Aorta (tissue), 5 donors: ENCODE measurements at regions not wholly inside any gene's neighbourhood (a gene's known extent, or its start where the extent isn't known, plus 50 kb on each side); places are given as distances from the start of the nearest gene placed in this dataset.

Experiments
- ATAC-seq: fragments of 200-7000 bp; cut with Tn5 transposase; one replicate; pipeline ENCODE4 v1.9.1; 2022; ENCODE audit warnings: moderate library complexity; ENCODE audit not compliant: low FRiP score
- DNase-seq, 2 donors: peaks; one replicate each; pipeline ENCODE4 v3.0.0-alpha.2; 2020
- H3K27ac ChIP-seq, 2 donors: one replicate each; pipeline ENCODE4 v1.5.1; 2013; ENCODE audit warnings: low read length in 2 of 2, mild to moderate bottlenecking in 2 of 2, moderate library complexity in 2 of 2, control low read depth in 1 of 2, inconsistent platforms in 1 of 2, low read depth in 1 of 2
- H3K27me3 ChIP-seq, 2 donors: one replicate each; pipeline ENCODE4 v1.6.1; 2013; ENCODE audit warnings: control low read depth in 1 of 2, low read length in 1 of 2, mild to moderate bottlenecking in 1 of 2, moderate library complexity in 1 of 2; ENCODE audit not compliant: insufficient read depth in 2 of 2, control insufficient read depth in 1 of 2
- H3K36me3 ChIP-seq, 2 donors: one replicate each; pipeline ENCODE4 v1.6.1; 2013; ENCODE audit warnings: control low read depth in 1 of 2, low read length in 1 of 2, mild to moderate bottlenecking in 1 of 2; ENCODE audit not compliant: insufficient read depth in 2 of 2, control insufficient read depth in 1 of 2
- H3K4me1 ChIP-seq, 2 donors: one replicate each; pipeline ENCODE4 v1.6.1; 2013; ENCODE audit warnings: low read length in 2 of 2, control low read depth in 1 of 2, mild to moderate bottlenecking in 1 of 2, moderate library complexity in 1 of 2; ENCODE audit not compliant: insufficient read depth in 2 of 2, control insufficient read depth in 1 of 2
- H3K4me3 ChIP-seq, 2 donors: one replicate each; pipeline ENCODE4 v1.5.1; 2013; ENCODE audit warnings: low read length in 2 of 2, control low read depth in 1 of 2, mild to moderate bottlenecking in 1 of 2
- H3K9me3 ChIP-seq: one replicate; pipeline ENCODE4 v1.6.1; 2013; ENCODE audit warnings: mild to moderate bottlenecking, low read length; ENCODE audit not compliant: control insufficient read depth
- WGBS, 2 donors: extraction: QIAGEN DNeasy Blood & Tissue Kit; methylation state at CpG; one replicate each; pipeline ENCODE4 v1.1.7; 2013; 5-methylcytosine and 5-hydroxymethylcytosine counted together
- intact Hi-C, 2 donors: fragments of 100-400 bp; cut with DNase I; formaldehyde crosslinking; loops; one replicate each; pipeline versions ENCODE4 v1.14.2 to v1.15.0; 2022
- donor health status: healthy with polysubstance abuse.
- donor health status: Bipolar disorder and iron deficiency.
- donor health status: DM: no; HTN: no; CAD: no.
- donor health status: DM: no; HTN: no; CAD: no.
- donor health status: DM: yes; HTN: yes; CAD: no.

DNA sequence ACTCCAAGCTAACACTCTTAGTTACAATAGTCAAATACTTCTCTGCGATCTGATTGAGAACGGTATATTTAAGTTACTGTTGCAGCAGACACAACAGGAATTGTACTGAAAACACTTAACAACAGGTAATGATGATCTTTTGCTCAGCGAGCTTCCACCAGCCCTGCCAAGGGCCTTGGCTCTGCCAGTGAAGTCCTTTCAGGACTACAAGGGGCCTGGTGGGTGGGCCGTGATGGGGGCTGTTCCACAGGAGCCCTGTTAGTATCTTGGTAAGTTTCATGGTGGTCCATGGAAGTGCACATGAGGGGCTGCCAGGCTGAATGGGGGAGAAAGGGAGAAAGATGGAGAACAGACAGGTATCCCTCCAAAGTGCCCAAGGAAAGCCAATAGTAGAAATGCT lies 178.6 kb upstream of the DOK6 start:
- ATAC-seq = no peak
- H3K4me1 ChIP-seq = no peaks in the 10 kb centered on the region

DNA sequence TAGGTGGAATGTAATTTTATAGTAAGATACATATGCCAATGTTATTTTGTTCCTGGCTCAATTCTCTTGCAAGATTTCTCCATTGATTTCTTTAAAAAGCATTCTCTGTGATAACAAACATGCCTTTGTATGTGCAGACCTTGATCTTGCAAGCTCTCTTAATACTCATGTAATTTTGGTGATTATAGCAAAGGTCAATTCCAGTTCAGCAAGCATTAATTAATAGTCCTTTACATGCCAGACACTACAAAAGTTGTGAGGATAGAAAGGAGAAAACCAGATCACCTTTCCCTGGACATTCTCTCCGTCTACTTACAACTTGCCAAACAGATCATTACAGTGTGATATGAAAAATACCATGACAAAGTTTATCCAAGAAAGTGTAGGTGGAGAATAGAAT lies 173.7 kb upstream of the DOK6 start:
- Histone ChIP-seq H3K27me3 (no peaks in the 10 kb centered on the region), H3K27ac (no peak overlapping the region), H3K9me3 (no peaks in the 10 kb centered on the region), H3K36me3 (no peaks in the 10 kb centered on the region), H3K4me3 (no peak overlapping the region), H3K4me1 (no peaks in the 10 kb centered on the region)
- DNase-seq (no peak), ATAC-seq (no peak)
- intact Hi-C loops = no loop called here
- WGBS, 2 donors = 74 to 78% methylated on average over 1 of the region's 1 CpG

More for the DNA sequence above, 178.6 kb upstream of the DOK6 start:
- WGBS, 2 donors = 91 to 93% methylated on average over 4 of the region's 4 CpGs
- Histone ChIP-seq H3K36me3 (no peaks in the 10 kb centered on the region), H3K27me3 (no peaks in the 10 kb centered on the region), H3K9me3 (no peaks in the 10 kb centered on the region), H3K27ac (no peak overlapping the region), H3K4me3 (no peak overlapping the region)
- intact Hi-C loops = no loop called here
- no peak for DNase-seq

DNA sequence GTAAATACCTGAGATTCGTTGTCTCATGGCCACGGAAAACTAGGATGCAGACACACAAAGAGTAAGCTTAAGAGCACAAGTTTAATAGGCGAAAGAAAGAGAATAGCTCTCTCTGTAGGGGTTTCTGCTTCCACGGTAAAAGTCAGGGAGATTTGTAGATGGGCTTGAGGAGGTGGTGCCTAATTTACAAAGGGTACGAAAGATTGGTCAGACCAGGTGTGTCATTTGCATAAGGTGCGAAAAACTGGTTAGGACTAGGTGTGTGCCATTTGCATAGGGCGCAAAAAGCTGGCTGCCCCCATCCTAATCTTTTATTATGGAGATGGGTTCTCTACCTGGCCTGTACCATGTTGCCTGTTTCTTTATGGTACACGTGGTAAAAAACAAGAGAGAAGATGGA lies 170.5 kb upstream of the DOK6 start:
- no peak for DNase-seq
- no peaks in the 10 kb centered on the region for H3K9me3 ChIP-seq
- H3K4me3 ChIP-seq = no peak overlapping the region
- no peak overlapping the region for H3K27ac ChIP-seq
- H3K36me3 ChIP-seq = no peaks in the 10 kb centered on the region
- no peaks in the 10 kb centered on the region for H3K4me1 ChIP-seq
- no peaks in the 10 kb centered on the region for H3K27me3 ChIP-seq
- intact Hi-C loops = no loop called here
- no peak for ATAC-seq
- WGBS, 2 donors = 83 to 84% methylated on average over 8 of the region's 8 CpGs

DNA sequence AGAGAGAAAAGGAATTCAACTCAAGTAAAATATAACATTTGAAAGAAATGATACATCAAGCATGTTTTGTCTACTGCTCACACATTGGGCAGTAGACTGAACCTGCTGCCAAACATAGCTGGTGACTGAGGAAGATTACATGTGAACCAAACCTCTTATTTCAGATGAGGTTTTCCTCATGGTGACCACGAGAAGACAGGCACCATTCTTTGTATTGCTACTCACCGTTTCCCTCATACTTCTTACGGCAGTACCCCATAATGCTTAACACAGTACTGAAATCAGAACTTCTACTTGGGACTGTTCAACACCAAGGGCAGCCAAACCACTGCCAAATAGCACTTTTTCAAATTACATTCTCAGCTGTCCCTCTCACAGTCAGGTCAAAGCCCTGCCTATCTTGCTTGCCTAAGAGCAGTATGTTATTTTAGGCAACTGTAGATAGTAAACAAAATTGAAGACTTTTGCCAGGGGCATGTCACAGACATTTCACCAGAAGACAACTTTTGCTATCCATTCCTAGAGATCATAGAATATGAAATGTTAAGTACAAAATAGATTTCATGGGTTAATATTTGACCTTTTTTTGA lies 167.1 kb upstream of the DOK6 start:
- no peak for ATAC-seq
- no peak for DNase-seq
- Histone ChIP-seq H3K4me1 (no peaks in the 10 kb centered on the region), H3K36me3 (no peaks in the 10 kb centered on the region), H3K27me3 (no peaks in the 10 kb centered on the region), H3K9me3 (no peaks in the 10 kb centered on the region), H3K4me3 (no peak overlapping the region), H3K27ac (no peak overlapping the region)
- 77% methylated on average over 3 of the region's 3 CpGs for WGBS, 2 donors
- intact Hi-C loops = no loop called here

DNA sequence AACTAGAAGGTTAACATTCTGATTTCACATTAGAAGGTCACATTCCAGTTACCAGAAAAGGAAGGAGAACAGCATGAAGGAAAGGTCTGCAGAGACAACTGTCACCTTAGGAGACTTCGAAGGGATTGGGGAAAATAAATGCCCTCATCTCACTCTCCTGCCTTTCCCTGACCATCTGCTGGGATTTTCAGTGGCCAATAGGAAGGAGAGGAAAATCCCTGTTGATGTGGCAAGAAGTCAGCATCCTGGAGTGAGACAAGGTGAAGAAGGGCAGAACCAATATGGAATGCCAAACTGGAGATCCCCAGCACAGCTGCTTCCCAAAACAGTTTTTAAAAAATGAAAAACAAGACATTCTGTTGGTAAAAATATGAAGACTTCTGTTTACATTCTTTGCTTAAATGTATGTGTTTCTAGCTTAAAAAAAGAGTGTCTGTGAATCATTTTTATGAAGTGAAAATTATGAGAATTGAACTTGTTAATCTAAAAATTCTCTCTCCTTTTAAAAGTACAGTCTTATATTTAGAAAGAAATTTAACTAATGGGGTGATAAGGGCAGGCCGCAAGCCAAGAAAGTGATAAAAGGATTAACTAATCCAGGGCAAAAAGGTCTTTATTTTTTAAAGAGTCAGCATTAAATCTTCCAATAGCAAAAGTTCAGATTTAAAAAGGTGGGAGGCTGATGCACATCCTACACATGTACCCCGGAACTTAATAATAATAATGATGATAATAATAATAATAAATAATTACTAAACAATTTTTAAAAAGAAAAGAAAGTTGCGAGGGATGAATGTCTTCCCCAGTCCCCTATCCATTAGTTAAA lies 160.6 kb upstream of the DOK6 start:
- Histone ChIP-seq H3K4me1 (no peaks in the 10 kb centered on the region), H3K36me3 (no peaks in the 10 kb centered on the region), H3K4me3 (no peak overlapping the region), H3K27me3 (no peaks in the 10 kb centered on the region), H3K27ac (no peak overlapping the region), H3K9me3 (no peaks in the 10 kb centered on the region)
- ATAC-seq (no peak), DNase-seq (no peak)
- intact Hi-C loops = no loop called here
- WGBS, 2 donors = 60 to 62% methylated on average over 4 of the region's 4 CpGs

DNA sequence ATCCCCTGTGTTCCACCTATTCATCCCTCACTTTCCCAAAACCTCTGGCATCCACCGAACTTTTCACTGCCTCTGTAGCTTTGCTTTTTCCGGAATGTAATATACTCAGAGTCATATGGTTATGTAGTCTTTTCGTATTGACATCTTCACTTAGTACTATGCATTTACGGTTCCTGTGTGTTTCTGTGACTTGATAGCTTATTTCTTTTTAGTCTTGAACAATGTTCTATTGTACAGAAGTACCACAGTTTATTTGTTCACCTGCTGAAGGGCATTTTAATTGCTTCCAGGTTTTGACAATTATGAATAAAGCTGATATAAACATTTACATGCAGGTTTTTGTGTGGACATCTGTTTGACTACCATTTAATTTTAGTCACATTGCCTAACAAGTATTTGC lies 154.7 kb upstream of the DOK6 start:
- no peak for DNase-seq
- Histone ChIP-seq H3K9me3 (no peaks in the 10 kb centered on the region), H3K27ac (no peak overlapping the region), H3K4me1 (no peaks in the 10 kb centered on the region), H3K4me3 (no peak overlapping the region), H3K36me3 (no peaks in the 10 kb centered on the region), H3K27me3 (no peaks in the 10 kb centered on the region)
- ATAC-seq = no peak
- intact Hi-C loops = no loop called here
- 73 to 81% methylated on average over 4 of the region's 4 CpGs for WGBS, 2 donors

DNA sequence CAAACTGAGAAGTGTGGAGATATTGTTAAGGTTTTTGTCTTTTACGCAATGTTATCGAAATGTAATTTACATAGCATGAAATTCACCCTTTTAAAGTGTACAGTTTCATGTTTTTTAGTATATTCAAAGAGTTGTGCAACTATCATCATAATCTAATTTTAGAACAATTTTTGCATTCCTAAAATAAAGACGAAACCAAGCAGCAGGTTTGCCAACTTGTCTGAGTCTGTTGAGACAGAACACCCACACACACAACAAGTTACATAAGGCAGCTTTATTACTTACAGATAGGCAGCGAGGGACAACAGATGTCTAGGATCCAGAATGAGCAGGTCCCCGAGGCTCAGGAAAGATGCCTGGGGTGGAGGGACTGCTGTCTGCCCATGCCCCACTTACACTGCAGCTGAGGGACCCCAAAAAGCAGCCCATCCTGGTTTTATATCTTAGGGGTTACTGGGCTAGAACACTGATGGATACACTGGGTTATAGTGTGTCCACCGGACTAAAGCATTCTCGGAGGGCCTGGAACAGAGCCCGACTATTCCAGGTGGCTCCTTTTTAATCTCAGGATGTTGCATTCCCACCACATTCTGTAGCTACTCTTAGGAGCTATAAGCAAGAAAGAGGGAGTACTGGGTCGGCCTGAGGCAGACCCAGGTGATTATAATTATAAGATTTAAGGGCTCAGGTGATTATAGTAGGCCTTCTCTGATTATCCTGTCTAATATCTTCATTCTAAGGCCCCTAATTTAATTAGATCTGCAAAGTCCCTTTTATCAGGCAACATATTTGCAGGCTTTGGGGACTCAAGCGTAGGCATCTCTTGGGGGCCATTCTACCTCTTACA lies 150.2 kb upstream of the DOK6 start:
- no peak for ATAC-seq

DNA sequence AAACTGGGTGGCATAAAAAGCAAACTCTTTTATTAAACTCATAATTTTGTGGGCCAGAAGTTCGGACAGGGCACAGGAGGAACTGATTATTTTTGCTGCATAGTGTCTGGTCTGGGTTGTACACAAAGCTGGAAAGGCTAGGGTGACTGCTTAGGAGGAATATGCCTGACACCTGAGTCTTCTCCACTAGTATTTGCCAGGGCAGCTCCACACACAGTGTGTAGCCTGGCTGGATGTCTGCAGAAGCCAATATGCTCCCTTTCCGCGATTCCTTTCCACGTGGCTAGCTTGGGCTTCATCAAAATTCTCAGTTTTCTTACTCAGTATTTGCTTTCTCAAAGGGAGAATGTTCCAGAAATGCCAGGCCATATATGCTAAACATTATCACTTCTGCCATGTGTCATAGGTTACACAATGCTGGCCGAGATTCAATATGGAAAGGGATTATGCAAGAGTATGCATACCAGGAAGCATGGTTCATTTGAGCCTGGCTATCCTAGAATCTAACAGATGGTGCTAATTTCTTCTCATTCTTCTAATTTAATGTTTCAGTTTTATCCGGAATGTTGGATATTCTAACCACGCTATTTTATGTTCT lies 142.7 kb upstream of the DOK6 start:
- H3K9me3 ChIP-seq = no peaks in the 10 kb centered on the region
- H3K4me1 ChIP-seq = no peaks in the 10 kb centered on the region
- ATAC-seq (no peak), DNase-seq (no peak)
- 66 to 73% methylated on average over 7 of the region's 7 CpGs for WGBS, 2 donors
- H3K4me3 ChIP-seq = no peak overlapping the region
- no peak overlapping the region for H3K27ac ChIP-seq
- intact Hi-C loops = no loop called here
- H3K27me3 ChIP-seq = no peaks in the 10 kb centered on the region
- no peaks in the 10 kb centered on the region for H3K36me3 ChIP-seq

More for the DNA sequence above, 150.2 kb upstream of the DOK6 start:
- no peaks in the 10 kb centered on the region for H3K4me1 ChIP-seq
- DNase-seq = no peak
- no peak overlapping the region for H3K4me3 ChIP-seq
- H3K36me3 ChIP-seq = no peaks in the 10 kb centered on the region
- no peaks in the 10 kb centered on the region for H3K9me3 ChIP-seq
- no peaks in the 10 kb centered on the region for H3K27me3 ChIP-seq
- H3K27ac ChIP-seq = no peak overlapping the region
- intact Hi-C loops = no loop called here
- WGBS, 2 donors = 65 to 68% methylated on average over 10 of the region's 10 CpGs
